WTC11 (cell line): ENCODE measurements at regions not wholly inside any gene's neighbourhood (a gene's known extent, or its start where the extent isn't known, plus 50 kb on each side); places are given as distances from the start of the nearest gene placed in this dataset.

ENCODE experiments used
- ATF3 ChIP-seq: sonication (generic); formaldehyde crosslinking; conservative IDR thresholded peaks from 2 replicates; pipeline ENCODE4 v1.8.1; 2022; ENCODE audit warnings: mild to moderate bottlenecking, missing genetic modification reagents
- CREB1 ChIP-seq: sonication (generic); formaldehyde crosslinking; IDR thresholded peaks from 2 replicates; pipeline ENCODE4 v1.8.0; 2023; ENCODE audit warnings: mild to moderate bottlenecking, missing genetic modification reagents
- CTCF ChIP-seq: fragments of 200-600 bp; IDR thresholded peaks from 2 replicates; pipeline ENCODE4 v1.8.0; 2022; ENCODE audit warnings: antibody characterized with exemption
- FOXP1 ChIP-seq: sonication (generic); formaldehyde crosslinking; IDR thresholded peaks from 2 replicates; pipeline ENCODE4 v1.8.0; 2022; ENCODE audit warnings: missing genetic modification reagents, mild to moderate bottlenecking, moderate library complexity, borderline replicate concordance
- JUN ChIP-seq: sonication (generic); formaldehyde crosslinking; IDR thresholded peaks from 2 replicates; pipeline ENCODE4 v1.8.0; 2023; ENCODE audit warnings: mild to moderate bottlenecking, missing genetic modification reagents
- MXD4 ChIP-seq: fragments of 250-450 bp; sonication (Bioruptor Pico); IDR thresholded peaks from 2 replicates; pipeline ENCODE4 v1.8.0; 2021; ENCODE audit warnings: mild to moderate bottlenecking, moderate library complexity, borderline replicate concordance
- NFATC4 ChIP-seq: fragments of 250-450 bp; sonication (Bioruptor Pico); IDR thresholded peaks from 2 replicates; pipeline ENCODE4 v1.9.0; 2021; ENCODE audit warnings: mild to moderate bottlenecking
- NFE2L1 ChIP-seq: sonication (generic); formaldehyde crosslinking; IDR thresholded peaks from 2 replicates; pipeline ENCODE4 v1.8.1; 2023; ENCODE audit warnings: missing genetic modification reagents
- NFYB ChIP-seq: sonication (generic); formaldehyde crosslinking; conservative IDR thresholded peaks from 2 replicates; pipeline ENCODE4 v1.8.0; 2022; ENCODE audit warnings: low read depth, missing genetic modification reagents
- USF2 ChIP-seq: sonication (generic); formaldehyde crosslinking; IDR thresholded peaks from 2 replicates; pipeline ENCODE4 v1.8.1; 2023; ENCODE audit warnings: mild to moderate bottlenecking, missing genetic modification reagents, moderate library complexity
- ZBTB43 ChIP-seq: sonication (generic); formaldehyde crosslinking; IDR thresholded peaks from 2 replicates; pipeline ENCODE4 v1.8.1; 2023; ENCODE audit warnings: mild to moderate bottlenecking, missing genetic modification reagents
- TF ChIP-seq, protein P1 (sequence below): sonication (generic); formaldehyde crosslinking; IDR thresholded peaks from 2 replicates; pipeline ENCODE4 v1.8.1; 2022; ENCODE audit warnings: mild to moderate bottlenecking, moderate library complexity, missing genetic modification reagents
- TF ChIP-seq, protein P2 (sequence below): sonication (generic); formaldehyde crosslinking; IDR thresholded peaks from 2 replicates; pipeline ENCODE4 v1.8.0; 2023; ENCODE audit warnings: missing genetic modification reagents

DNA sequence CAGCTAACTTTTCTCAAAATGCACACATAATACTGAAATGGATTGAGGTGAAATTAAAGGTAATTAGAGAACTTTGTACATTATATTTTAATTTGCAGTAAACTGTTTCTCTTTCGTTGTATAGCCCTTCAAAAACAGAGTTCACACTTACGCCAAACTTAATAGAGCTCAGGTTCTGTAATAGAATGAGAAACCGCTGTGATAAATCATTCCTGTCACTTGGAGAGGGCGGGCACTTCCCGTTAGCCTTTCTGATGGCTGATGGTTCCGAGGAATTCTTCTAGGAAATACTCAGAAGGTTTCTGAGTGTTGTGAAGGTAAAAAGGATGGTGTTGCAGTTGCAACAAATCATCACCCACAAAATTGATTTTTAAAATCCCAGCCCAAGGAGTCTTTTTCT, 155.8 kb upstream of the ALKAL2 start:
- TF ChIP-seq USF2 (CRISPR knock-in tag) (no peak), CTCF (no peak), FOXP1 (CRISPR knock-in tag) (no peak), MXD4 (CRISPR knock-in tag) (no peak), NFATC4 (CRISPR knock-in tag) (no peak), JUN (CRISPR knock-in tag) (no peak), NFE2L1 (CRISPR knock-in tag) (no peak), NFYB (CRISPR knock-in tag) (no peak), ATF3 (no peak), ZBTB43 (no peak), CREB1 (CRISPR knock-in tag) (no peak)
- TF ChIP-seq, protein P1, sequence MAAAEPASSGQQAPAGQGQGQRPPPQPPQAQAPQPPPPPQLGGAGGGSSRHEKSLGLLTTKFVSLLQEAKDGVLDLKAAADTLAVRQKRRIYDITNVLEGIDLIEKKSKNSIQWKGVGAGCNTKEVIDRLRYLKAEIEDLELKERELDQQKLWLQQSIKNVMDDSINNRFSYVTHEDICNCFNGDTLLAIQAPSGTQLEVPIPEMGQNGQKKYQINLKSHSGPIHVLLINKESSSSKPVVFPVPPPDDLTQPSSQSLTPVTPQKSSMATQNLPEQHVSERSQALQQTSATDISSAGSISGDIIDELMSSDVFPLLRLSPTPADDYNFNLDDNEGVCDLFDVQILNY (CRISPR knock-in tag), result no peak
- TF ChIP-seq, protein P2, sequence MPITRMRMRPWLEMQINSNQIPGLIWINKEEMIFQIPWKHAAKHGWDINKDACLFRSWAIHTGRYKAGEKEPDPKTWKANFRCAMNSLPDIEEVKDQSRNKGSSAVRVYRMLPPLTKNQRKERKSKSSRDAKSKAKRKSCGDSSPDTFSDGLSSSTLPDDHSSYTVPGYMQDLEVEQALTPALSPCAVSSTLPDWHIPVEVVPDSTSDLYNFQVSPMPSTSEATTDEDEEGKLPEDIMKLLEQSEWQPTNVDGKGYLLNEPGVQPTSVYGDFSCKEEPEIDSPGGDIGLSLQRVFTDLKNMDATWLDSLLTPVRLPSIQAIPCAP (CRISPR knock-in tag), result no peak
